Panc1 (cell line): ENCODE measurements at regions not wholly inside any gene's neighbourhood (a gene's known extent, or its start where the extent isn't known, plus 50 kb on each side); places are given as distances from the start of the nearest gene placed in this dataset.

Experiments
- ATAC-seq: fragments of 200-7000 bp; cut with Tn5 transposase; 2 replicates; pipeline ENCODE4 v1.9.1; 2020; ENCODE audit warnings: mild to moderate bottlenecking, moderate library complexity
- BruUV-seq: library from RNA; stranded (reverse); fragments of 400-500 nt; replicated peaks from 2 replicates; lab custom pipeline; 2021; lab: Mats Ljungman, UMichigan
- CTCF ChIA-PET: fragments of 300-600 bp; sonication (Branson Sonifier 250); formaldehyde crosslinking; loops from one replicate; lab custom pipeline; 2022; ENCODE audit warnings: antibody characterized with exemption; lab: Charles Lee
- POLR2A ChIA-PET: fragments of 300-600 bp; sonication (Branson Sonifier 250); formaldehyde crosslinking; loops from one replicate; lab custom pipeline; 2022; ENCODE audit warnings: antibody characterized with exemption; lab: Charles Lee
- DNase-seq: peaks from one replicate; pipeline ENCODE4 v3.0.0-alpha.2; 2010; ENCODE audit warnings: low read depth, low spot score
- H3K27ac ChIP-seq: 2 replicates; pipeline ENCODE4 v1.5.1; 2011; ENCODE audit warnings: mild to moderate bottlenecking, low read length, inconsistent platforms
- H3K27me3 ChIP-seq: fragments of 200-500 bp; sonication (Bioruptor generic); 2 replicates; pipeline ENCODE4 v1.6.0; 2014; ENCODE audit warnings: low read length, inconsistent platforms; ENCODE audit not compliant: control insufficient read depth, insufficient read depth
- H3K36me3 ChIP-seq: fragments of 200-500 bp; sonication (Bioruptor generic); 2 replicates; pipeline ENCODE4 v1.5.1; 2014; ENCODE audit warnings: inconsistent platforms, mild to moderate bottlenecking, low read length, moderate library complexity; ENCODE audit not compliant: control insufficient read depth, insufficient read depth
- H3K4me1 ChIP-seq: 2 replicates; pipeline ENCODE4 v1.5.1; 2011; ENCODE audit warnings: inconsistent platforms, mild to moderate bottlenecking, low read length, moderate library complexity; ENCODE audit not compliant: control insufficient read depth, insufficient read depth
- H3K4me3 ChIP-seq, 2 experiments: 2 replicates each; pipeline ENCODE4 v1.5.1; 2011 to 2012; ENCODE audit warnings: low read depth in 2 of 2, low read length in 2 of 2, mild to moderate bottlenecking in 2 of 2, inconsistent platforms in 1 of 2, moderate library complexity in 1 of 2
- H3K9me3 ChIP-seq: fragments of 200-500 bp; sonication (Bioruptor generic); 2 replicates; pipeline ENCODE4 v1.5.1; 2014; ENCODE audit warnings: low read depth, mild to moderate bottlenecking, inconsistent platforms, low read length, moderate library complexity; ENCODE audit not compliant: control insufficient read depth, insufficient read depth
- CTCF ChIP-seq: fragments of 450-650 bp; IDR thresholded peaks from 2 replicates; pipeline ENCODE4 v1.5.1; 2017; ENCODE audit warnings: mild to moderate bottlenecking
- POLR2AphosphoS5 ChIP-seq: IDR thresholded peaks from 2 replicates; pipeline ENCODE4 v1.6.1; 2012; ENCODE audit warnings: mild to moderate bottlenecking, low read depth, low read length, moderate library complexity
- REST ChIP-seq, 2 experiments: IDR thresholded peaks; 2 replicates each; pipeline ENCODE4 v1.6.1; 2011 to 2012; ENCODE audit warnings: low read depth in 2 of 2, control low read depth in 1 of 2, low read length in 1 of 2, mild to moderate bottlenecking in 1 of 2, moderate library complexity in 1 of 2; ENCODE audit not compliant: insufficient read depth in 1 of 2
- SIN3A ChIP-seq: IDR thresholded peaks from 2 replicates; pipeline ENCODE4 v1.6.1; 2012; ENCODE audit warnings: low read depth, mild to moderate bottlenecking, low read length, moderate library complexity, borderline replicate concordance; ENCODE audit not compliant: insufficient read depth
- TCF7L2 ChIP-seq: IDR thresholded peaks from 2 replicates; pipeline ENCODE4 v1.6.1; 2011; ENCODE audit warnings: mild to moderate bottlenecking, low read depth, low read length, inconsistent platforms
- in situ Hi-C: cut with HindIII; loops from 2 replicates; pipeline ENCODE4 v1.10.0; 2016; ENCODE audit warnings: low sequenced_read_pairs, low pct_unique_long_range_greater_than_20kb
- intact Hi-C: fragments of 100-400 bp; cut with micrococcal nuclease; formaldehyde crosslinking; loops from one replicate; pipeline ENCODE4 v1.10.0; 2022; ENCODE audit not compliant: unreplicated experiment

- POLR2A ChIA-PET: no interaction called here
- intact Hi-C loops (no loop called here), in situ Hi-C loops (no loop called here)
- H3K36me3 ChIP-seq: no peaks in the 10 kb centered on the region
- H3K4me1 ChIP-seq: no peaks in the 10 kb centered on the region
- peak; percentile 25 for DNase-seq
- ATAC-seq: peak; percentile 62; the same call in 1 of the 2 replicates
- no peaks in the 10 kb centered on the region for H3K9me3 ChIP-seq
- BruUV-seq: no TSS peak
- H3K4me3 ChIP-seq: no peak overlapping the region
- no peak for TF ChIP-seq POLR2AphosphoS5
- no peak for TF ChIP-seq TCF7L2
- no peak for TF ChIP-seq SIN3A
- no peak for TF ChIP-seq CTCF
- TF ChIP-seq REST (IDR thresholded peaks at IDR 0.05; ENCODE audit: insufficient read depth in 1 of 2, low read depth in 2 of 2, low read length in 1 of 2): no peak
- CTCF ChIA-PET: interaction anchor here (0.6 kb wide), 2 partner anchors 102 to 489 kb away, joined by 4 to 5 read pairs; no protein-coding TSS in a partner anchor
- H3K27me3 ChIP-seq: no peaks in the 10 kb centered on the region
- H3K27ac ChIP-seq: no peak overlapping the region
Measured at GRCh38 chr7:18177815-18178660, 150.4 kb upstream of the PRPS1L1 start.

DNA sequence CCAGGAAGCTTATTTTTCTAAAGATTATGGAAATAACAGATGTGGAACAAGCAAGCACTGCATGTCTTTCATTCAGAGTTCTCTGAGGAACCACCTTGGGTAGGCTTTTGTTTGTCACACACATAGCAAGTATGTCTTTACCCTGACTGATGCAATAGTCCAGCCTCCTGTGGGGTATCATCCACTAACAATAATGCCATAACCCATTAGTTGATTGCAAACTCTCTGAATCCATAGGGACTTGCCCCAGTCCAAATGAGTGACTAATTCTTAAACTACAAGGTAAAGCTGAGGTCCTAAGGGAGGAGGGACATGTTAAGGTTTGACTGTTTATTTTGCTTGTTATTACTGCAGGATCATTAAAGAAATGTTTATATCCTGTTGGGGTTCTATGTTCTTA, 151.4 kb upstream of the PRPS1L1 start:
- H3K4me1 ChIP-seq: no peaks in the 10 kb centered on the region
- intact Hi-C loops (no loop called here), in situ Hi-C loops (no loop called here)
- DNase-seq: no peak
- H3K27ac ChIP-seq: no peak overlapping the region
- H3K4me3 ChIP-seq: no peak overlapping the region
- POLR2A ChIA-PET: no interaction called here
- CTCF ChIA-PET: no interaction called here
- TF ChIP-seq SIN3A (no peak), CTCF (no peak), REST (IDR thresholded peaks at IDR 0.05; ENCODE audit: insufficient read depth in 1 of 2, low read depth in 2 of 2, low read length in 1 of 2) (no peak), POLR2AphosphoS5 (no peak), TCF7L2 (no peak)
- H3K27me3 ChIP-seq: no peaks in the 10 kb centered on the region
- H3K9me3 ChIP-seq: no peaks in the 10 kb centered on the region
- H3K36me3 ChIP-seq: no peaks in the 10 kb centered on the region
- no TSS peak for BruUV-seq
- ATAC-seq: no peak
